Panc1 (cell line): ENCODE measurements at regions not wholly inside any gene's neighbourhood (a gene's known extent, or its start where the extent isn't known, plus 50 kb on each side); places are given as distances from the start of the nearest gene placed in this dataset.

Experiments
- CTCF ChIP-seq: fragments of 450-650 bp; IDR thresholded peaks from 2 replicates; pipeline ENCODE4 v1.5.1; 2017; ENCODE audit warnings: mild to moderate bottlenecking
- POLR2AphosphoS5 ChIP-seq: IDR thresholded peaks from 2 replicates; pipeline ENCODE4 v1.6.1; 2012; ENCODE audit warnings: mild to moderate bottlenecking, low read depth, low read length, moderate library complexity
- SIN3A ChIP-seq: IDR thresholded peaks from 2 replicates; pipeline ENCODE4 v1.6.1; 2012; ENCODE audit warnings: low read depth, mild to moderate bottlenecking, low read length, moderate library complexity, borderline replicate concordance; ENCODE audit not compliant: insufficient read depth

- no peak for TF ChIP-seq SIN3A
- no peak for TF ChIP-seq CTCF
- no peak for TF ChIP-seq POLR2AphosphoS5
Measured at GRCh38 chr7:144937199-144937598, 101.3 kb upstream of the TPK1 start.
